OCI-LY7 (cell line): ENCODE measurements at regions not wholly inside any gene's neighbourhood (a gene's known extent, or its start where the extent isn't known, plus 50 kb on each side); places are given as distances from the start of the nearest gene placed in this dataset.

ENCODE experiments used
- BruUV-seq: library from RNA; stranded (reverse); fragments of 400-500 nt; replicated peaks from 2 replicates; lab custom pipeline; 2021; lab: Mats Ljungman, UMichigan
- CTCF ChIA-PET: fragments of 300-600 bp; sonication (Branson Sonifier 250); formaldehyde crosslinking; loops from one replicate; lab custom pipeline; 2022; ENCODE audit warnings: antibody characterized with exemption; ENCODE audit not compliant: unreplicated experiment; lab: Charles Lee
- POLR2A ChIA-PET: fragments of 300-600 bp; sonication (Branson Sonifier 250); formaldehyde crosslinking; loops from one replicate; lab custom pipeline; 2022; ENCODE audit warnings: antibody characterized with exemption; lab: Charles Lee
- DNase-seq: peaks from one replicate; pipeline ENCODE4 v3.0.0-alpha.2; 2015; ENCODE audit warnings: low spot score
- H2AFZ ChIP-seq: fragments of 200-600 bp; sonication (generic), shearing (Covaris generic); 2 replicates; pipeline ENCODE4 v1.6.1; 2014; ENCODE audit warnings: mild to moderate bottlenecking, antibody characterized with exemption, low read length, moderate library complexity
- H3K27ac ChIP-seq: fragments of 200-600 bp; sonication (generic); 2 replicates; pipeline ENCODE4 v1.5.1; 2014; ENCODE audit warnings: mixed run types, low read depth, mild to moderate bottlenecking, moderate library complexity, low read length, inconsistent platforms; ENCODE audit not compliant: poor library complexity, severe bottlenecking
- H3K36me3 ChIP-seq: fragments of 200-600 bp; sonication (generic); 2 replicates; pipeline ENCODE4 v1.6.1; 2014; ENCODE audit warnings: mild to moderate bottlenecking, antibody characterized with exemption, low read length, moderate library complexity, mixed read lengths; ENCODE audit not compliant: insufficient read depth
- H3K4me1 ChIP-seq: fragments of 200-600 bp; sonication (generic); 2 replicates; pipeline ENCODE4 v1.5.1; 2014; ENCODE audit warnings: mild to moderate bottlenecking, low read length; ENCODE audit not compliant: insufficient read depth, poor library complexity, severe bottlenecking
- H3K4me2 ChIP-seq: fragments of 200-600 bp; sonication (generic); 2 replicates; pipeline ENCODE4 v1.6.1; 2014; ENCODE audit warnings: mild to moderate bottlenecking, low read length
- H3K4me3 ChIP-seq: fragments of 200-600 bp; sonication (generic); 2 replicates; pipeline ENCODE4 v1.5.1; 2014; ENCODE audit warnings: mild to moderate bottlenecking, low read depth, low read length; ENCODE audit not compliant: poor library complexity, severe bottlenecking
- H3K79me2 ChIP-seq: fragments of 200-600 bp; sonication (generic); 2 replicates; pipeline ENCODE4 v1.6.1; 2016; ENCODE audit warnings: low read depth, mild to moderate bottlenecking, low read length, moderate library complexity, mixed read lengths; ENCODE audit not compliant: insufficient read depth
- H3K9me2 ChIP-seq: fragments of 200-600 bp; sonication (generic); 2 replicates; pipeline ENCODE4 v1.6.1; 2016; ENCODE audit warnings: mild to moderate bottlenecking, low read length, mixed read lengths; ENCODE audit not compliant: insufficient read depth
- H3K9me3 ChIP-seq: fragments of 200-600 bp; sonication (generic); 2 replicates; pipeline ENCODE4 v1.6.1; 2014; ENCODE audit warnings: mild to moderate bottlenecking, mixed run types, low read length, mixed read lengths
- H4K20me1 ChIP-seq: fragments of 200-600 bp; sonication (generic); 2 replicates; pipeline ENCODE4 v1.6.1; 2014; ENCODE audit warnings: mild to moderate bottlenecking, antibody characterized with exemption, low read length, moderate library complexity, mixed read lengths; ENCODE audit not compliant: insufficient read depth
- EZH2phosphoT487 ChIP-seq: fragments of 200-600 bp; sonication (generic); IDR thresholded peaks from 2 replicates; pipeline ENCODE4 v1.6.1; 2018; ENCODE audit warnings: low read depth, borderline replicate concordance, mild to moderate bottlenecking, mixed run types, antibody characterized with exemption, low read length, moderate library complexity, mixed read lengths
- intact Hi-C: fragments of 100-400 bp; cut with micrococcal nuclease; formaldehyde crosslinking; loops from one replicate; pipeline ENCODE4 v1.10.0; 2022; ENCODE audit not compliant: unreplicated experiment
- TF ChIP-seq, protein P1 (sequence below): fragments of 200-600 bp; sonication (generic); conservative IDR thresholded peaks from 2 replicates; pipeline ENCODE4 v1.5.1; 2014; ENCODE audit warnings: mild to moderate bottlenecking, antibody characterized with exemption, low read length, moderate library complexity, mixed read lengths

DNA sequence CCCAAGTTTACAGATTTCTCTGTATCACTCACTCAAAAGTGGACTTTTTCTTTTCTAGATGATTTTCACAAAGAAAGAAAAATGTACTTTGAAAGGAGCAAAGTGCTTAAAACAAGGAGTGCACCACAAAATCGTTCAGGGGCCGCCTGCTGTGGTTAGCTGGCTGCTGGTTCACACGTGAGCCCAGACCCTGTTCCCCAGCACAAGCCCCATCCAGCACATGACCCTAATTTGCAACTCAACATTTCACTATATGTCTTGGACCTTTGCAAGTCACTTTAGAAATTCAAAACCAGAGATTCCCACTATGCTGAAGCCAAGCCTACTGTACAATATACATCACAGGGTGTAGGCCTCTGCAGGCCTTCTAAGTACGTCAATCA lies 95.5 kb upstream of the NHSL1 start:
- Histone ChIP-seq H4K20me1 (no peaks in the 10 kb centered on the region), H3K9me2 (no peaks in the 10 kb centered on the region), H3K79me2 (no peaks in the 10 kb centered on the region), H3K4me3 (no peak overlapping the region), H3K27ac (no peak overlapping the region), H3K36me3 (no peaks in the 10 kb centered on the region), H2AFZ (no peak overlapping the region), H3K9me3 (no peaks in the 10 kb centered on the region), H3K4me1 (peaks cover 16% of the 10 kb centered on the region), H3K4me2 (no peak overlapping the region)
- DNase-seq, result no peak
- no TSS peak for BruUV-seq
- ChIA-PET POLR2A (interaction anchor here (0.6 to 1.2 kb wide), 4 partner anchors 12 to 607 kb away, joined by 3 to 4 read pairs (median 4); no protein-coding TSS in a partner anchor), CTCF (no interaction called here)
- intact Hi-C loops, result no loop called here
- TF ChIP-seq EZH2phosphoT487, result no peak
- TF ChIP-seq, protein P1, sequence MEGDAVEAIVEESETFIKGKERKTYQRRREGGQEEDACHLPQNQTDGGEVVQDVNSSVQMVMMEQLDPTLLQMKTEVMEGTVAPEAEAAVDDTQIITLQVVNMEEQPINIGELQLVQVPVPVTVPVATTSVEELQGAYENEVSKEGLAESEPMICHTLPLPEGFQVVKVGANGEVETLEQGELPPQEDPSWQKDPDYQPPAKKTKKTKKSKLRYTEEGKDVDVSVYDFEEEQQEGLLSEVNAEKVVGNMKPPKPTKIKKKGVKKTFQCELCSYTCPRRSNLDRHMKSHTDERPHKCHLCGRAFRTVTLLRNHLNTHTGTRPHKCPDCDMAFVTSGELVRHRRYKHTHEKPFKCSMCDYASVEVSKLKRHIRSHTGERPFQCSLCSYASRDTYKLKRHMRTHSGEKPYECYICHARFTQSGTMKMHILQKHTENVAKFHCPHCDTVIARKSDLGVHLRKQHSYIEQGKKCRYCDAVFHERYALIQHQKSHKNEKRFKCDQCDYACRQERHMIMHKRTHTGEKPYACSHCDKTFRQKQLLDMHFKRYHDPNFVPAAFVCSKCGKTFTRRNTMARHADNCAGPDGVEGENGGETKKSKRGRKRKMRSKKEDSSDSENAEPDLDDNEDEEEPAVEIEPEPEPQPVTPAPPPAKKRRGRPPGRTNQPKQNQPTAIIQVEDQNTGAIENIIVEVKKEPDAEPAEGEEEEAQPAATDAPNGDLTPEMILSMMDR, result no peak

DNA sequence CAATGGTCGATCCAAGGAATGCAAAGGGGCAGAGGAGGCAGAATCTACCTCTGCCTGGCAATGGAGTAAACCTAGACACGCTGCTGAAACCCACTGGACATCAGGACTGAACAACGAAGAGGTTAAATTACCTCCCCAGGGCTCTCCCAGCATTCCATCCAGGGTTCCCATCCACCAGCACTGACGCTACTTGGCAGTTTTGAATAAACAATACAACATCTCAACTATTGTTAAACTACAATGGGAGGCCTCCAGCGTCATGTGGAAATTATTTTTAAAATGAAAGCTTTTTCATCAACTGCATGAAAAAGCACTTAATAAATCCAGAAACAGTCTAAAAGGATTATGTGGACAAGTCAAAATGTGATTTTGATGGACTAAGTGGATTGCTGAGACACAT lies 96.8 kb upstream of the NHSL1 start:
- DNase-seq, result no peak
- ChIA-PET POLR2A (interaction anchor here (0.7 to 0.8 kb wide), 2 partner anchors 8 to 10 kb away, joined by 3 read pairs; no protein-coding TSS in a partner anchor), CTCF (no interaction called here)
- no peaks in the 10 kb centered on the region for H3K9me2 ChIP-seq
- H2AFZ ChIP-seq, result no peak overlapping the region
- H3K79me2 ChIP-seq, result no peaks in the 10 kb centered on the region
- H3K4me3 ChIP-seq, result no peak overlapping the region
- no peak overlapping the region for H3K27ac ChIP-seq
- no peaks in the 10 kb centered on the region for H3K36me3 ChIP-seq
- no peaks in the 10 kb centered on the region for H4K20me1 ChIP-seq
- BruUV-seq, result no TSS peak
- TF ChIP-seq, protein P1, result no peak
- no peak for TF ChIP-seq EZH2phosphoT487
- intact Hi-C loops, result no loop called here
- peaks cover 16% of the 10 kb centered on the region for H3K4me1 ChIP-seq
- H3K9me3 ChIP-seq, result no peaks in the 10 kb centered on the region
- H3K4me2 ChIP-seq, result no peak overlapping the region

DNA sequence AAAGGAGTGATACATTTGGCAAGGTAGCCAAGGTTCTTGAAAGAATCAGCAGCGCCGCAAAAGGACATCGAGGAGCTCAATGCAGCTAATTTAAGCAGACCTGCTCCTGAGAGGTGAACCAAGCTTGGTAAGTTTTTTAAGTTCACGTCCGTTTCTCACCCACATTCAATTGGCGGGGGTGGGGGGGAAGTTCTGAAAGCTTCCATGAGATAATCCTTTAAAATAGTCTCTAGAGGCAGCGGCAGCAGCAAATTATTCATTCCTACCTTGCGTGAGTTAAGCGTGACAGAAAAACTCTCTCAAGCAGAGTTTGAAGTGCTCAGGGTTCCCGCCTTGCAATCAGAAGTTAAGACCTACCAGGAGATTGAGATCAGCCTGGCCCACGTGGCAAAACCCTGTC lies 97.3 kb upstream of the NHSL1 start:
- Histone ChIP-seq H3K4me2 (no peak overlapping the region), H3K36me3 (no peaks in the 10 kb centered on the region), H3K79me2 (no peaks in the 10 kb centered on the region), H3K9me2 (no peaks in the 10 kb centered on the region), H2AFZ (no peak overlapping the region), H3K4me1 (peaks cover 16% of the 10 kb centered on the region), H3K4me3 (no peak overlapping the region), H3K9me3 (no peaks in the 10 kb centered on the region), H3K27ac (no peak overlapping the region), H4K20me1 (no peaks in the 10 kb centered on the region)
- DNase-seq, result no peak
- TF ChIP-seq, protein P1, result no peak
- TF ChIP-seq EZH2phosphoT487, result no peak
- BruUV-seq, result no TSS peak
- intact Hi-C loops, result no loop called here
- POLR2A ChIA-PET, result interaction anchor here (0.7 to 0.8 kb wide), 2 partner anchors 9 kb away, joined by 3 read pairs; no protein-coding TSS in a partner anchor
- CTCF ChIA-PET, result no interaction called here
